ENCODE measurements at regions not wholly inside any gene's neighbourhood (a gene's known extent, or its start where the extent isn't known, plus 50 kb on each side); places are given as distances from the start of the nearest gene placed in this dataset.

GRCh38 chr13:87497426-87497825 lies 173.7 kb upstream of the SLITRK5 start:
- Histone ChIP-seq H3K4me2 (ENCODE audit: low read length) (no peak overlapping the region), H3K36me3 (ENCODE audit: control insufficient read depth, insufficient read depth, low read length) (no peaks in the 10 kb centered on the region), H3K79me2 (no peaks in the 10 kb centered on the region), H3K4me3 (ENCODE audit: low read depth, low read length) (no peak overlapping the region), H3K9ac (no peak overlapping the region), H3K27me3 (ENCODE audit: control insufficient read depth, insufficient read depth, low read length) (no peaks in the 10 kb centered on the region), H2AFZ (peak overlapping the region; percentile 33), H3K27ac (peak overlapping the region; percentile 85), H3K4me1 (no peaks in the 10 kb centered on the region), H3K9me3 (ENCODE audit: control insufficient read depth, low read length) (no peaks in the 10 kb centered on the region)
- TF ChIP-seq CTCF (IDR thresholded peaks at IDR 0.05), result no peak

DNA sequence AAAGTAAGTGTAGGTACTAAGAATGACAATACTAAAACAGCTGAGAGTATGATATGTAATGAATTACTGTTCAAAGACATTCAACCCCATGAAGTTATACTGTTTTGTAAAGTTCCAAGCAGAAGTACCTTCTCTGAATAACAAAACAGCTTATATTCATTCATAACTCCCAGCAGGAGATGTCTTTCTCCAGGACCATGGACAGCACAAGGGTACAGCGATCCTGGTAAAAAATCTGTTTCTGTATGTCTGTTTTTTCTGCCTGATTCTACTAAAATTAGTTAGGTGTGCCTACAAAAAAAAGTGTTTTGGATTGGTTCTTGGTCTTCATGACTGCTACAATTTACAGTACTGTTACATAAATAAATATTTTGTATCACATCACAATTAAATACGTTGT lies 172.5 kb upstream of the SLITRK5 start:
- H3K9me3 ChIP-seq (ENCODE audit: control insufficient read depth, low read length), result no peaks in the 10 kb centered on the region
- H3K36me3 ChIP-seq (ENCODE audit: control insufficient read depth, insufficient read depth, low read length), result no peaks in the 10 kb centered on the region
- TF ChIP-seq CTCF (IDR thresholded peaks at IDR 0.05), result no peak
- no peaks in the 10 kb centered on the region for H3K27me3 ChIP-seq (ENCODE audit: control insufficient read depth, insufficient read depth, low read length)
- H3K27ac ChIP-seq, result no peak overlapping the region
- no peak overlapping the region for H3K4me2 ChIP-seq (ENCODE audit: low read length)
- no peak overlapping the region for H3K9ac ChIP-seq
- no peaks in the 10 kb centered on the region for H3K79me2 ChIP-seq
- no peak overlapping the region for H3K4me3 ChIP-seq (ENCODE audit: low read depth, low read length)
- H2AFZ ChIP-seq, result peak overlapping the region; percentile 13
- no peaks in the 10 kb centered on the region for H3K4me1 ChIP-seq

- H3K4me2 ChIP-seq (ENCODE audit: low read length), result no peak overlapping the region
- no peak overlapping the region for H3K27ac ChIP-seq
- no peak overlapping the region for H3K9ac ChIP-seq
- no peaks in the 10 kb centered on the region for H3K36me3 ChIP-seq (ENCODE audit: control insufficient read depth, insufficient read depth, low read length)
- H2AFZ ChIP-seq, result no peak overlapping the region
- H3K9me3 ChIP-seq (ENCODE audit: control insufficient read depth, low read length), result no peaks in the 10 kb centered on the region
- no peak for TF ChIP-seq CTCF (IDR thresholded peaks at IDR 0.05)
- no peaks in the 10 kb centered on the region for H3K4me1 ChIP-seq
- no peaks in the 10 kb centered on the region for H3K27me3 ChIP-seq (ENCODE audit: control insufficient read depth, insufficient read depth, low read length)
- no peaks in the 10 kb centered on the region for H3K79me2 ChIP-seq
- H3K4me3 ChIP-seq (ENCODE audit: low read depth, low read length), result no peak overlapping the region
Measured at GRCh38 chr13:87524775-87525174, 146.4 kb upstream of the SLITRK5 start.

GRCh38 chr13:87533776-87534175 lies 137.4 kb upstream of the SLITRK5 start:
- Histone ChIP-seq H3K9me3 (ENCODE audit: control insufficient read depth, low read length) (no peaks in the 10 kb centered on the region), H3K79me2 (no peaks in the 10 kb centered on the region), H2AFZ (no peak overlapping the region), H3K27ac (no peak overlapping the region), H3K9ac (no peak overlapping the region), H3K4me3 (ENCODE audit: low read depth, low read length) (no peak overlapping the region), H3K4me1 (no peaks in the 10 kb centered on the region), H3K27me3 (ENCODE audit: control insufficient read depth, insufficient read depth, low read length) (no peaks in the 10 kb centered on the region), H3K36me3 (ENCODE audit: control insufficient read depth, insufficient read depth, low read length) (no peaks in the 10 kb centered on the region), H3K4me2 (ENCODE audit: low read length) (no peak overlapping the region)
- no peak for TF ChIP-seq CTCF (IDR thresholded peaks at IDR 0.05)

GRCh38 chr13:87535911-87536310 lies 135.3 kb upstream of the SLITRK5 start:
- Histone ChIP-seq H3K36me3 (ENCODE audit: control insufficient read depth, insufficient read depth, low read length) (no peaks in the 10 kb centered on the region), H3K79me2 (no peaks in the 10 kb centered on the region), H3K9me3 (ENCODE audit: control insufficient read depth, low read length) (no peaks in the 10 kb centered on the region), H2AFZ (no peak overlapping the region), H3K27me3 (ENCODE audit: control insufficient read depth, insufficient read depth, low read length) (no peaks in the 10 kb centered on the region), H3K9ac (no peak overlapping the region), H3K4me2 (ENCODE audit: low read length) (no peak overlapping the region), H3K27ac (no peak overlapping the region), H3K4me1 (no peaks in the 10 kb centered on the region), H3K4me3 (ENCODE audit: low read depth, low read length) (no peak overlapping the region)
- no peak for TF ChIP-seq CTCF (IDR thresholded peaks at IDR 0.05)

All from parathyroid adenoma (tissue), 2 donors.